MM.1S (cell line): ENCODE measurements at regions not wholly inside any gene's neighbourhood (a gene's known extent, or its start where the extent isn't known, plus 50 kb on each side); places are given as distances from the start of the nearest gene placed in this dataset.

ENCODE experiments used
- EZH2phosphoT487 ChIP-seq: fragments of 300-600 bp; sonication (generic); IDR thresholded peaks from 2 replicates; pipeline ENCODE4 v1.6.1; 2018; ENCODE audit warnings: antibody characterized with exemption, low read length
- TF ChIP-seq, protein P1 (sequence below): fragments of 300-600 bp; sonication (generic); IDR thresholded peaks from 2 replicates; pipeline ENCODE4 v1.5.1; 2016; ENCODE audit warnings: antibody characterized with exemption, low read length, mixed read lengths

- TF ChIP-seq, protein P1, sequence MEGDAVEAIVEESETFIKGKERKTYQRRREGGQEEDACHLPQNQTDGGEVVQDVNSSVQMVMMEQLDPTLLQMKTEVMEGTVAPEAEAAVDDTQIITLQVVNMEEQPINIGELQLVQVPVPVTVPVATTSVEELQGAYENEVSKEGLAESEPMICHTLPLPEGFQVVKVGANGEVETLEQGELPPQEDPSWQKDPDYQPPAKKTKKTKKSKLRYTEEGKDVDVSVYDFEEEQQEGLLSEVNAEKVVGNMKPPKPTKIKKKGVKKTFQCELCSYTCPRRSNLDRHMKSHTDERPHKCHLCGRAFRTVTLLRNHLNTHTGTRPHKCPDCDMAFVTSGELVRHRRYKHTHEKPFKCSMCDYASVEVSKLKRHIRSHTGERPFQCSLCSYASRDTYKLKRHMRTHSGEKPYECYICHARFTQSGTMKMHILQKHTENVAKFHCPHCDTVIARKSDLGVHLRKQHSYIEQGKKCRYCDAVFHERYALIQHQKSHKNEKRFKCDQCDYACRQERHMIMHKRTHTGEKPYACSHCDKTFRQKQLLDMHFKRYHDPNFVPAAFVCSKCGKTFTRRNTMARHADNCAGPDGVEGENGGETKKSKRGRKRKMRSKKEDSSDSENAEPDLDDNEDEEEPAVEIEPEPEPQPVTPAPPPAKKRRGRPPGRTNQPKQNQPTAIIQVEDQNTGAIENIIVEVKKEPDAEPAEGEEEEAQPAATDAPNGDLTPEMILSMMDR = no peak
- TF ChIP-seq EZH2phosphoT487 = no peak
These were observed 504.5 kb downstream of the FOXO1 start for GRCh38 chr13:40161931-40162330.
